GM19455 (cell line): ENCODE measurements at regions not wholly inside any gene's neighbourhood (a gene's known extent, or its start where the extent isn't known, plus 50 kb on each side); places are given as distances from the start of the nearest gene placed in this dataset.
"Not testable (repeated sequence)": the region's sequence is repeated elsewhere in the genome, so short reads cannot be mapped to it uniquely, and the experiment has no call there.

Experiments
- ATAC-seq: cut with Tn5 transposase; IDR thresholded peaks from one replicate; pipeline ENCODE4 v1.9.1; 2021; ENCODE audit not compliant: unreplicated experiment

- ATAC-seq = no peak
These were observed 53.6 kb downstream of the ARF6 start for GRCh38 chr14:49946320-49947141.

DNA sequence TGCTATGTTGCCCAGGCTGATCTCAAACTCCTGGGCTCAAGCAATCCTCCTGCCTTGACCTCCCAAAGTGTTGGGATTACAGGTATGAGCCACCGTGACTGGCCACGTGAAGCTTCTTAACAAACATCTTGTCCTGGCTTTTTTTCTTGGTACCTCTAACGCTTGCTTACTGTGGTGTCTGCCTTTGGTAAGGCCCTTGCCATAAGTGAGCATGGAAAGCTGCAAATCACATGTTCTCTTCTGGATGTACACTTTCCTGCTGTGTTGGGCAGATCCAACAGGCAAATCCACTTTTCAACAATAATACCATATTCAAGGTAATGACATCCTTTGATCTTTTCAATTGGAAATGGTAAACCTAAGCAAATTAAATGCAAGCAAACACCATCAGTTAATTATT lies 54.6 kb downstream of the ARF6 start:
- no peak for ATAC-seq

GRCh38 chr14:49950275-49951228 lies 57.7 kb downstream of the ARF6 start:
- no peak for ATAC-seq

DNA sequence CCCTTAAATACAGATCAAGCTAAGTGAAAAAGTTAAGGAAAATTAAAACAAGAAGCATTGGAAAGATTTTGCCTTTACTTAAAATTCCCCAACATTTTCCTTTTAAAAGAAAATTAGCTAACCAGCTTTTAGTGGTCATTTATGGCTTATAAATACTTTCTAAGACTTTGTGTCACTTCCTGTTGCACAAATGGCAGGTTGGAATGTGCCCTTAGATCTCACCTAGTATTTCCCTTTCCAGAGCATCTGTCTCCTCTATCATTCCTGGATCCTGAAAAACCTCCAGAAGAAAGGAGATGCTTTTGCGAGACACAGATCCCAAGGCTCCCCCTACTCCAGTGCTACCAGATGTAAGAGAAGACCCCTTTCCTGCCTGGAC lies 58.3 kb downstream of the ARF6 start:
- no peak for ATAC-seq

GRCh38 chr14:49951691-49952345 lies 58.9 kb downstream of the ARF6 start:
- no peak for ATAC-seq

DNA sequence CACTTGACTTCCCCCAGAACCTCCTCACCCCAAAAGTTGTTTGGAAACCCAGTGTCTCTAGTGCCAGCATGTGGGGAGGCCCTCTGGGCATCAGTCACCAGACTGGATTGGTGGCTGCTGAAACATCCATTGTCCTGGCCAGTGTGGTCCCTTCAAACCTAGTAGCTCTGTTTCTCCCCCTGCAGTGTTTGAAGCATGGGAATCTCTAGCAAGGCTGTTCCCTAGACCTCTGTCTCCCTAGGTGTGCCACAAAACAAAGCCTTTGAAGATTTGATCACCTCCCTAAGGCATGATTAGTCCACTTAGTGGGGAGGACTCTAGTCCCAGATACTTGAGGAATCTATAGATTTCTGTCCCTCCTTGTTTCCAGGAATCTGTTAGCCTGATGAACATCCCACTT lies 60.3 kb downstream of the ARF6 start:
- ATAC-seq = no peak

- no peak for ATAC-seq
These were observed 61.3 kb downstream of the ARF6 start for GRCh38 chr14:49954171-49954631.

DNA sequence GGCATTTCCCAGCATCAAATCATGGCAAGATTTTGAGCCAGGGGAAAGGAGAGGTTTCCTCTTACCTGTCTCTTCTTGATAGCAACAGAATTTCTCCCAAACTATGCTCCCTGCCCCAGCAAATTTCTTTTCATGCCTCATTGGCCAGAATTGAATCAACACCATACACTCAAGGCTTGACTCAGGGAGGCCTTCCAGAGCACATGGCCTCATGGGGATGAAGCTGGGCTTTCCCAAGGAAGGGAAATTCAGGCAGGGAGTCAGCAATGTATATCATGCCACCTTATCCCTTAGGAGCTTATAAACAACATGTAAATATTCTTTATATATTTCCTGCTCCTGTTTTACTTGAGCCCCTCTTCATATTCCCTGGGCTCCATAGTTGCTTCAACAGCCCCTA lies 62.1 kb downstream of the ARF6 start:
- no peak for ATAC-seq

DNA sequence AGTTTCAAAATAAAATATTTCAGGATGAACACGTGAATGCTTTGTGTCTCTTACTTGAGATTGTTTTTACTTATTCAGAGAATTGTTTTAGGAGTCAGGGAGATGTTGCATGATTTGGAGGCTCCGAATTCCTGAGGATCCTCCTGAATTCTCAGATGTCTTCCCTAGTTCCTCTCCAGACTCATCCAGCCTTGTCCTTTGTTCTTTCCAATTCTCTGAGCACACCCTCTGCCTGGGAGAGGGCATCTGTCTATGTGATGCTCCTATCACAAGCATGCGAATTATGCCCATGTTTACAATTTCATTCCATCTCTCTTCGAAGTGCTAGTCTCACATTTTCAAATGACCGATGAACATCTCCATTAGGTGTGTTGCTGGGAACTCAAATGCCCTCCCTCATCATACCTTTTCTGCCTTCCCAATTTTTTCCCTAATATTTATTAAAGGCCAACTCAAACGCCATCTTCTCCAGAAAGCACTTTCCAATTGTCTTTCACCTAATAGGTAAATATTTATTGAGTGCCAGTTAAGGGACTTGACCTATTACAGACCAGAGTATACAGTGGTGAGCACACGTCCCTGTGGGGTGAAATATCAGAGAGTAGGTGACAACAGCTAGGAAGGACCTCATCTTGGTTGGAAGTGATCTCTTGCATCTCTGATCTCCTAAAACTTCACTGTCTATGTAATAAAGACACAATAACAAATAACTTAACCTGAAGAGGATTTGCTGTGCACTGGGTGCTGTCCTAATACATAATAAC lies 64.4 kb downstream of the ARF6 start:
- ATAC-seq = no peak

GRCh38 chr14:49959822-49960408 lies 67.0 kb downstream of the ARF6 start:
- peak; percentile 57 for ATAC-seq

DNA sequence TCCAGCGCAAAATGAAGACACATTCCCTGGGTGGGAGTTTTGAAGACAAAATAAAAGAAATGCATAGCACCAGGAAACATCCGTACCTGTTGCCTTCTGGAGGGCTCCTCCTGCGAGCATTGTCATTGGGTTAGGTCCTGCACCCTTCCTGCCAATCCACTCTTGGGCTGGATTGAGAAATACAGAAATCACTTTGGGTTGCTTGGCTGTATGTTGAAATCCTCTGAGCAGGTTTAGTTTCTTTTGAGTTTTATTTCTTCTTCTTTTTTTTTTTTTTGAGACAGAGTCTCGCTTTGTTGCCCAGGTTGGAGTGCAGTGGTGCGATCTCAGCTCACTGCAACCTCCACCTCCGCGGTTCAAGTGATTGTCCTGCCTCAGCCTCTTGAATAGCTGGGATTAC lies 67.6 kb downstream of the ARF6 start:
- no peak for ATAC-seq

- peak; percentile 42 for ATAC-seq
These were observed 68.7 kb downstream of the ARF6 start for GRCh38 chr14:49961270-49962222.

DNA sequence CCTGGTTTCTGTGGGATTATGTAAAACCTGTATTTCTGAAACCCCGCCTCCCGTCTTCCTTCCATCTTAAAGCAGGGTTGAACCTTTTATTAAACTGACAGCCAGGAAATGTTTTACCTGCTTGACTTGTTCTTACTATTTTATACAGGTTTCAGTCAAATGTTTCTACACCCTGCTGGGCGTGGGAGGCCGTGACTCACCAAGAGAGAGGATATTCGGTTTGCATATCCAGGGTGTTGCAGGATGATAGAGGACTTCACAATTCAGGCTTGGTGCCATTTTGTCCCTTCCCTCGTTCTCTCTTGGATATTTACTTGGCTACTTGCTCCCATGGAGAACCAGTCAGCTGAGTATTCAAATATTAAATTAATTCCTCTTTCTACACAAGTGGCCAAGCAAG lies 69.7 kb downstream of the ARF6 start:
- no peak for ATAC-seq

GRCh38 chr14:49965068-49965651 lies 72.3 kb downstream of the ARF6 start:
- ATAC-seq = not testable (repeated sequence)

GRCh38 chr14:49966304-49966809 lies 73.5 kb downstream of the ARF6 start:
- ATAC-seq = no peak

DNA sequence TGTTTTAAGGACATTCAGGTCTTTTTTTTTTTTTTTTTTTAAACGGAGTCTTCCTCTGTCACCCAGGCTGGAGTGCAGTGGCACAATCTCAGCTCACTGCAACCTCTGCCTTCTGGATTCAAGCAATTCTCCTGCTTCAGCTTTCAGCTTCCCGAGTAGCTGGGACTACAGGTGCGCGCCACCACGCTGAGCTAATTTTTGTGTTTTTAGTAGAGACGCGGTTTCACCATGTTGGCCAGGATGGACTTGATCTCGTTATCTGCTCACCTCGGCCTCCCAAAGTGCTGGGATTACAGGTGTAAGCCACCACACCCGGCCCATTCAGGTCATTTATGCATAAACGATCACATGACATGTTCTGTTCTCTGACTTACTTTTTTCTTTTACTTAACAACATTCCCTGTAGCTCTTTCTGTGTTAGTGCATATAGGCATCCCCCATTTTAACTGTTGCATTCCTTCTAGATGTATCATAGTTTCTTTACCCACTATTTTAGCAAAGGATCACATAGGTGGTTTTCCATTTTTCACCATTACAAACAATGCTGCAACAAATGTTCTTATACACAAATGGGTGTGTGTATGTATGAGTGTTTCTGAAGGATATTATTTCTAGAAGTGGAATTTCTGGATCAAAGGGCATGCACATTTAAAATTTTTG lies 74.2 kb downstream of the ARF6 start:
- no peak for ATAC-seq

DNA sequence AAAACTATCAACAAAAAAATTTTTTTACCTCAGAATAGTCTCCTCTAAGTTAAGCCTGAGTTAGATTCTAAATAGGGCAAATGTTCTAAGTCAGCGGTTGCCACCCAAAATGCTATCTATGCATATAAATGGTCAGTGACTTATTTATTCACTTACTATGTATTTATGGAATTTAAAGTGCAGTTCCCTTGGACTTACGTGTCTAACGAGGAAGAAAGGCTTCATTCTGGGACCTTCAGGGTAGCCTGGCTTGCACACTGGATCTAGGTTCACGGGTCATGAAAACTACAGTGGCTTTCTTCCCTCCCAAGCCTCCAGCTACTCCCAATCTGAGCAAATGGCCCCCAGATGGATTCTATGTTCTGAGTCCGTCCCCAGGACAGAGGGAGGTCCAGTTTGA lies 77.1 kb downstream of the ARF6 start:
- no peak for ATAC-seq
